KOPT-K1 (cell line): ENCODE measurements at regions not wholly inside any gene's neighbourhood (a gene's known extent, or its start where the extent isn't known, plus 50 kb on each side); places are given as distances from the start of the nearest gene placed in this dataset.

Experiments used
- H3K27ac ChIP-seq: fragments of 200-600 bp; sonication (generic); 2 replicates; pipeline ENCODE4 v1.5.1; 2016; ENCODE audit warnings: antibody characterized with exemption, mild to moderate bottlenecking, low read depth, low read length; ENCODE audit not compliant: poor library complexity, severe bottlenecking
- H3K36me3 ChIP-seq: fragments of 200-600 bp; sonication (generic); 2 replicates; pipeline ENCODE4 v1.5.1; 2017; ENCODE audit warnings: antibody characterized with exemption, mild to moderate bottlenecking, low read length, moderate library complexity; ENCODE audit not compliant: insufficient read depth
- H3K9me3 ChIP-seq: fragments of 200-600 bp; sonication (generic); 2 replicates; pipeline ENCODE4 v1.5.1; 2017; ENCODE audit warnings: antibody characterized with exemption, low read length, mild to moderate bottlenecking; ENCODE audit not compliant: insufficient read depth, poor library complexity, severe bottlenecking

DNA sequence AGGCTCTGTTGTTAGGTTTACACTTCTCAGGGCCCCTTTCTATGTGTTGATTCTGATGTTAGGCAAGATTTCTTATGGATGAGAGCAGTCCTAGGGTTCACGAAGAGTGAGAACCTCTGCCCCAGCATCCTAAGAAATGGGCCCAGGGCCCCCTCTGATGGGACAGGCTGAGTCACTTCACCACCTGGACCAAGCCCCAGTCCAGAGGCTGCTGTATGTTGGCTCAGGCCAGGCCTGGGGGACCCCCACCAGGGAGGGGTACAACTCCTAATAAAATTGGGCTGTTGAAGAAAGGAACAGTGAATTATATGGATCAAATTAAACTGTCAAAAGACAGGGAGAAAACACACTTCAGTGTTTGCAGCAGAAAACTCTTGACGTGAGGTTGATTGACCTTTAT is 365.9 kb upstream of the HS6ST1 start:
- peak overlapping the region; percentile 22 for H3K27ac ChIP-seq
- H3K36me3 ChIP-seq: no peaks in the 10 kb centered on the region

DNA sequence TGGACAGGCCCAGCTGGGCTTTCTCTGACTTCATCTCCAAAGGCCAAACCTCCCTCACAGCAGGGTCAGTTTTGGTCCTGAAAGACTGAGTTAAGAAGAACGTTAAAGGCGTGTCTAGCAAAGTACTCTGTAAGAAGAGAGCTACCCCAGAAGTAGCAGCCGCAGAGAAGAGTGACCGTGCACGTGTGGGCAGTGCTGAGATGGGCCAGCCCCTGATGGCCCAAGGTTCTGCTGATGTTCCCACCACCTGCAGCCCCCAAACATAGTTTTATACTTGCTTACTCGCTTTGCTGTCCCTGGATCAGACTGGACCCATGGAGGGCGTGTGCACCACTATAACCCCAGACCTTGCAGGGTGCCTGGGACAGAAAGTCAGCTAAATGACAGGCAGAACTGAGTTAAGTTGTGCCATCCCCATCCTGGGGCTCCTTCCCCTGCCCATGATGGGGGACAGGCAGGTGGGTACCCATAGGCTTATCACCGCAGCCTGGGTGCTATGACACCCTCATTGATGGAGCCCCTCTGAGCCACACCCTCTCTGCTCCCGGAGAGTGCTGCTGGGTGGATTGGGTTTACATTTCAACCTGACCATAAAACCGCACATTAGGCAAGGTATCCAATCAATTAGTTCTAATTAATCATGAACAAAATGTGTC is 367.3 kb upstream of the HS6ST1 start:
- H3K9me3 ChIP-seq: no peaks in the 10 kb centered on the region
- no peaks in the 10 kb centered on the region for H3K36me3 ChIP-seq
- peak overlapping the region; percentile 93 for H3K27ac ChIP-seq

More for the DNA sequence above, 365.9 kb upstream of the HS6ST1 start:
- H3K9me3 ChIP-seq: no peaks in the 10 kb centered on the region

DNA sequence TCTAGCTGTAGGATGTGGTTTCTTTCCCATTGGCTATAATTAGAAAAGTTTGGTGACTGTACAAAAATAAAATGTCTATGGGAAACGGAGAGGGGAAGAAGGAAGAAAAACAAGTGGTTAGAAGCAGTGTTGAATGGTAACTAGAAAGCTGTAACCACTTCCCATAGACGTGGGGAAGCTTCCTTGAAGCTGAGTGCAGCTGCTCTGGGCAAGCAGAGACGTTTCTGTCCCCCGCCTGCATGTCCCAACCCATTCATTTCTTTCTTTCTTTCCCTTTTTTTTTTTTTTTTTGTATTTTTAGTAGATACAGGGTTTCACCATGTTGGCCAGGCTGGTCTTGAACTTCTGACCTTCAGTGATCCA is 367.8 kb upstream of the HS6ST1 start:
- Histone ChIP-seq H3K27ac (peak overlapping the region; percentile 93), H3K36me3 (no peaks in the 10 kb centered on the region), H3K9me3 (no peaks in the 10 kb centered on the region)

DNA sequence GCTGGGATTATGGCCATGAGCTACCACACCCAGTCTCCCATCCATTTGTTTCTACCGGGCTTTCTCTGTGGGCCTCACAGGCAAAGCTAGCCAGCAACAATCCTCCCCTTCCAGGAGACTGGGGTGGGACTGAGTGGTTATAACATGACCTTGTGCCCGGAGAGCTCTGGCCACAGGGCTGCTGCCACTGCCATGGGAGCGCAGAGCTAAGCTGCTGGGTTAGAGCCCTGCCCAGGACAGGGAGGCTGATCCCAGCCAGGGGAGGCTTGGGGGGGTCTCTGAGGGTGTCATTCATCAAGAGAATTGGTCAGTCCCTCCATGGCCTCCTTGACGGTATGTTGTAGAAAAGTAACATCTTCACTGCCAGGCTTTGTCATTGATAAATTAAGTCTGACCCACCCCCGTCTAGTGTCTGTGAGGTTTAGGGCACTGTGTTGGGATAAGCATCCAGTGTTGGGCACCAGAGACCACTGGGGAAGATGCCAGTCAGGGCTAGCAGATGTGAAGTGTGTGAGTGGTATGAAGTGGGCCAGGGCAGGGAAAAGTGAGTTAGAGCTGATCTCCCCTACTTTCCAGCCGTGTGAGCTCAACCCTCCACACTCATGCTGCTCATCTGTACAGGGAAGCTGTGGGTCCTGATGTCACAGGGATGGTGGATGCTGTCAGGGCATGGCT is 368.4 kb upstream of the HS6ST1 start:
- Histone ChIP-seq H3K9me3 (no peaks in the 10 kb centered on the region), H3K27ac (peak overlapping the region; percentile 93), H3K36me3 (no peaks in the 10 kb centered on the region)

DNA sequence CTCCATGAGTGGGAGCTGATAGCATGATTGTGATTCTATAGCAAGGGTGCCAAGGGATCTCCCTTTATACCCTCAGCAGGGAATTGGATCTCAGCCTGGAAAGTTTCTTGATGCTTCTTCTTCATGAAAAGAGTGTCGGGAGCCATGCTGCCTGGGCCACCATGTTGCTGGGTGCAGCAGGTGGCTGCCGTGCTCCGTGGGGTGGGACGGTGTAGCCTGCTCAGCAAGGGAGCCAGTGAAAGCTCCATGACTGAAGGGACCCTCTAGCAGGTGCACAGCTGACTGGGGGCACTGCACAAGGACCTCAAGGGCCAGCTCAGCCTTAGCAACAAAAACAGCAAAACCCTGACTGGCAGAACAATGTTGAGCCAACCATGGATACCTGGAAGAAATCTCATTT is 368.9 kb upstream of the HS6ST1 start:
- no peaks in the 10 kb centered on the region for H3K36me3 ChIP-seq
- H3K9me3 ChIP-seq: no peaks in the 10 kb centered on the region
- H3K27ac ChIP-seq: peak overlapping the region; percentile 93

DNA sequence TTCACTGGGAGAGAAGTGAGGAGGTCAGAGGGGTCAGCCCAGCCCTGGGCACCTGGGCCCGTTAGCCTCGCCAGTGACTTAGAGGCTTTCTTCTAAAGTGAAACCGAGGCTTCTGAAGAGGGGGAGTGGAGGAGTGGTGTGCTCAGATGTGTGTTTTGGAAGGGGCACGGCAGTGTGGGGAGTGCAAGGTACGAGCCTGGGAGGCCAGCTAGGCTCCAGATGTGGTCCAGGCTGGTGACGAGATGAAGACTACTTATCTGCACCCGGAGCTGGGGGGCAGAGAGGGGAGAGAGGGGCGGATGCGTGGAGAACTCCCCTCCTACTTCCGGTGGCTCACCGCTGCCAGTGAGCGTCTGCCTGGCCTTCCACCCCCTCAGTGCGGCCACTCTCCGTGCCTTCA is 371.3 kb upstream of the HS6ST1 start:
- H3K27ac ChIP-seq: peak overlapping the region; percentile 93
- H3K9me3 ChIP-seq: no peaks in the 10 kb centered on the region
- H3K36me3 ChIP-seq: no peaks in the 10 kb centered on the region; the same call in 1 of the 2 replicates

DNA sequence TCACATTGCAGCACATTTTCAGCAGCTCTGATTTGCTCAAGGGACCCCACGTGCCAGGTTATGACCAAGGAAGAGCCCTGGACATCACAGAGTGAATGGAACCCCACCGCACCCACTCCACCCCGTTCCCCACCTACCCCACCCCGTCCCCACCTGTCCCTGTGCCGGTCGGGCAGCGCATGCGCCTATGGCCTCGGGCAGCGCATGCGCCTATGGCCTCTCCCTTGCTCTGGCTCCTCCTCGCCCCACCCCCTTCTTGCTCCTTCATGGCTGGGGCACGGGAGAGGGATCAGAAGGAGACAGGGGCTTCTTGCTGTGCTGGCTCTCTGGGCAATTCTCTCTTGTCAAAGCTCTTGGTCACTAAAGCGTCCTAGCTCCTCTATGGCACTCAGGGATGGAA is 371.8 kb upstream of the HS6ST1 start:
- Histone ChIP-seq H3K9me3 (no peaks in the 10 kb centered on the region), H3K36me3 (peaks cover 4% of the 10 kb centered on the region; the same call in 1 of the 2 replicates), H3K27ac (peak overlapping the region; percentile 93)

DNA sequence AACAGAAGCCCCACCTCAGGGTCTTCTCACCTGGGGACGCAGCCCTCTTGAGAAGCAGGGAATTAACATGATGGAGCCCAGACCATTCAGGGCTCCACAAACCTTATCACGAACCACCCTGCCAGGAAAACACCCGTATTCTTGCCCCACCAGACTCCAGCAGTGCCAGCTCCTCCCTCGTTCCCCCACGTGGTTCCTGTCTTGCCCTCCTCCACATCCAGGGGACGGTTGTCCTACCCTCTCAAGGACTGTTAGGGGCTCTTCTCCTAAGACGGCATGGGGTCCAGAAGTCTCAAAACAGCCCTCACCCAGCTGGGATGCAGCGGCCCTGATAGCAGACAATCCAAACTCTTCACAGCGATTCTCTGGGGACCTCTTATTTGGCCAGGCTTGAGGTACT is 372.2 kb upstream of the HS6ST1 start:
- H3K27ac ChIP-seq: peak overlapping the region; percentile 93
- peaks cover 9% of the 10 kb centered on the region; the same call in 1 of the 2 replicates for H3K36me3 ChIP-seq
- H3K9me3 ChIP-seq: no peaks in the 10 kb centered on the region

DNA sequence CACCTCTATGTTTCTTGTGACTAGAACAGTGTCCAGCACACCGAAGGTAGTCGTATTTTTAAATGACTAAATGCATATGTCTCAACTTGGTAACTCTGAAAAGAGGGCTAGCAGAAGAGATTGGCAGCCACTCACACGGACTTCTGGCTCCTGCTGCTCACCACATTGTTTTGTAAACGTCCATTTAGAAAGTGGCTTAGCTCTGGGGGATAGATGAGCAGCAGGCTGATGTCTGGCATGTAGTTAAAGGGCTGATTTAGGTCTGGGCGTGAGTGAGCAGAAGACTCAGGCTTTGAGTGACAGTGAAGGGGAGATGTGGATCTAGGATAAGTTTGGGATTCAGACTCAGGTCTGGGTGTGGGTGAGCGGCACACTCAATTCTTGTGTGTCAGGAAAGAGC is 372.9 kb upstream of the HS6ST1 start:
- H3K27ac ChIP-seq: peak overlapping the region; percentile 93
- no peaks in the 10 kb centered on the region for H3K9me3 ChIP-seq
- H3K36me3 ChIP-seq: peaks cover 13% of the 10 kb centered on the region; the same call in 1 of the 2 replicates

DNA sequence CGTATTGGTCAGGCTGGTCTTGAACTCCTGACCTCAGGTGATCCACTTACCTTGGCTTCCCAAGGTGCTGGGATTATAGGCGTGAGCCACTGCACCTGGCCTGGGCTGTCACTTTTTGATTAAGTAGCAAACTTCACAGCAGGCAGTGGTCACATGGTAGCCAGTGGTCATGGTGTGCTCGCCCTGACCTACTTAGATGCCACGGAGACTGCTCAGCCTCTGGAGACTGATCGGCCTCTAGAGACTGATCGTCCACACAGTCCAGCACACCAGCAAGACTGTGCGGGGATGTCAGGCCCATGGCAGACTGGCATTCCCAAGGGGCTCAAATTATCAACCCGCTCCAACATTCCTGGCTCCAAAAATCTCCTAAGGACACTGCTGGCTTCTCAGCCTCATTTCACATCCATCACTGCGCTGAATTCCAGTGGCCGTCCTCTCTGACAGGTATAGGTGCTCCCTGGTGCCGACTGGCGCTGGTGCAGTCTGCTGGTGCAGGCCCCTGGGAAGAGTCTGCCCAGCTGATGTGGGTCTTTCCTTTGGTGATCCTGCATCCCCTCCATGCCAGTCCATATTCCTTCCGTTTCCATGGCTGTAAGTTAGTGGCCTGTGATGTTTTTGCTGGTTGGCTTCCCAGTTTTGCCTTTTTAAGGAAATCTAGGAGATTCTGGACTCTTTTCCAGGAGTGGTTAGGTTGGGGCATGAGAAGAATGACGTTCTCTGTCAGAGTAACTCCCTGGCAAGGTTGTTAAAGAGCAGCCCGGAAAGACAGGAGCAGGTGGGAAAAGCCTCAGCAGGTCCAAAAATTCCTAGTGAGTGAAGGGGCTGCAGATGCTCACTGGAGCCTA is 374.5 kb upstream of the HS6ST1 start:
- Histone ChIP-seq H3K27ac (peak overlapping the region; percentile 93), H3K36me3 (peaks cover 19% of the 10 kb centered on the region; the same call in 1 of the 2 replicates), H3K9me3 (no peaks in the 10 kb centered on the region)

DNA sequence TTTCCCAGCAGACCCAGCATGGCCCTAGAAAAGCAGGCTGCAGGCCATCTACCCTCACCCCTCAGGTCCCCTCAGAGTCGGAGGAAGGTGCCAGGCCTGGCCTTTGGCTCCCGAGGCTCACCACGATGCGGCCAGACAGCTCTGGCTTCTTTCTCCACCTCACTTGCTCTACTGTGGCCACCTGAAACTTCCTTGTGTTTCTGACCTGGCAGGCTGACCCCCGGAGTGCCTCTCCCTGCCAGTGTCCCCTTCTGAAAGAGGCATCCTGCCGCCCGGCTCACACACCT is 375.0 kb upstream of the HS6ST1 start:
- peak overlapping the region; percentile 93 for H3K27ac ChIP-seq
- no peaks in the 10 kb centered on the region for H3K9me3 ChIP-seq
- H3K36me3 ChIP-seq: peaks cover 19% of the 10 kb centered on the region; the same call in 1 of the 2 replicates

DNA sequence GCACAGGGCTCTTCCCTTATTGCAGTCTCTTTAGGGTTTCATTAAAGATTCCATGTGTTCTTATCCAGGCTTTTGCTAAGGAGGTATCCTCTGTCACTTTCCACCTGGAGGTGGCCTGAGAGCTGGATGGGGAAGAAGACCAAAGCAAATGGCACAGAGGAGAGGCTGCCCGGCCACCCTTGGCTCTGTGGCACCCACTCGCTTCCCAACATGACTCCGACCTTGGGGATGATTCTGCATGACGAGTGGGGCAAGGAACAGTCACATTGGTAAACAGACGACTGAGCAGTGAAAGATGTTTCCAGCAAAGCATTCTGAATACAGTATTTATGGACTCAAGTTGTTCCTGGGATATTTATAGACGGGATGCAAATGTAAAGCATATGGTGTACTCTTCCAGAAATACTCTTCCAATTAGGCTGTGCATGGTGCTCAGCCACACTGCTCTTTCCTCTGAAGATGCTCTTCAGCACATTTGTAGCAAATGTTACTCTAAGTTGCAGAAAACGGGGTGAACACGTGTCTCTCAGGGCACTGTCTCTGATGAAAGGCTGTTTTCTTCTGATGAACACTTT is 377.1 kb upstream of the HS6ST1 start:
- peaks cover 5% of the 10 kb centered on the region for H3K9me3 ChIP-seq
- H3K27ac ChIP-seq: peak overlapping the region; percentile 69
- peaks cover 19% of the 10 kb centered on the region; the same call in 1 of the 2 replicates for H3K36me3 ChIP-seq

DNA sequence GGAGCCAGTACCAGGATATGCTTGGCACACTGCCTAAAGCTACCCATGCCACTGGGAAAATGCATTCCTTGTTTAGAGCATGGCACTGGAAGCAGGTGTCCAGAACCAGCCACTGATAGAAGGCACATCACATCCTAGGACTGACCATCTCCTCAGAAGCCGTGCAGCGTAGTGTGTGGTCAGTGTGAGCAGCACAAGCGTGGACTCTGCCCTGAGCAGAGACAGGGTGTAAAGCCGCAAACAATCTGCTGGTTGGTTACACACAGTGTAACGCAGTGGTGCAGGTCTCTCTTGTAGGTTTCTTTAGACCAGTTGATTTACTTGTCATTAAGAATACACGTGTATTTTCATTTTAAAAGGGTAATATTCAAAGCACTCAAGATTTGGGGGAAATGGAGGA is 377.8 kb upstream of the HS6ST1 start:
- Histone ChIP-seq H3K27ac (peak overlapping the region; percentile 69), H3K36me3 (peaks cover 19% of the 10 kb centered on the region; the same call in 1 of the 2 replicates), H3K9me3 (peaks cover 5% of the 10 kb centered on the region)

DNA sequence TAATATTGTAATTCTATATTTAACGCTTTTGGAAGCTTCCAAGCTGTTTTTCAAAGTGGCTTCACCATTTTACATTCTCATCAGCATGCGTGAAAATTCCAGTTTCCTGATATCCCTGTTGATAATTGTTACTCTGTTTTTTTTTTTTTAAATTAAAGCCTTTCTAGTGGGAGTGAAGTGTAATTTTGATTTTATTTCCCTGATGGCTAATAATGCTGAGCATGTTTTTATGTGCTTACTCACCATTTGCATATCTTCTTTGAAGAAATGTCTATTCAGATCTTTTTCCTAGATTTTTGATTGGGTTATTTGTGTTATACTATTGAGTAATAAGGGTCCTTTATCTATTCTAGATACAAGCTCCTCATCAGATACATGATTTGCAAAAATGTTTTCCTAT is 382.8 kb upstream of the HS6ST1 start:
- H3K36me3 ChIP-seq: peaks cover 22% of the 10 kb centered on the region; the same call in 1 of the 2 replicates
- peaks cover 28% of the 10 kb centered on the region for H3K9me3 ChIP-seq
- no peak overlapping the region for H3K27ac ChIP-seq

DNA sequence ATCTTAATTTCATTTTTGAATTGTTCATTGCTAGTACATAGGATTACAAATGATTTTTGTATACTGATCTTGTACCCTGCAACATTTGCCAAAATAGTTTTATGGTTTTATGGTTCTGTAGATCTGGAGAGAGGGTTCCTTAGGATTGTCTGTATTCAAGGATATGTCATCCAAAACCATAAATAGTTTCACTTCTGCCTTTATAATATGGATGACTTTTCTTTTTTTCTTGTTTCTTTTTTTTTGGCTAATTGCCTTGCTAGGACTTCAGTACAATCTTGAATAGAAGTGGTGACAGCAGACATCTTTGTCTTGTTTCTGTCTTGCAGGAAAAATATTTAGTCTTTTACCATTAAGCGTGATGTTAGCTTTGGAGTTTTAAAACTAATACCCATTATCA is 383.9 kb upstream of the HS6ST1 start:
- Histone ChIP-seq H3K9me3 (peaks cover 40% of the 10 kb centered on the region), H3K27ac (peak overlapping the region; percentile 31), H3K36me3 (peaks cover 31% of the 10 kb centered on the region; the same call in 1 of the 2 replicates)
